ENCODE measurements at regions not wholly inside any gene's neighbourhood (a gene's known extent, or its start where the extent isn't known, plus 50 kb on each side); places are given as distances from the start of the nearest gene placed in this dataset.
"Not testable (repeated sequence)": the region's sequence is repeated elsewhere in the genome, so short reads cannot be mapped to it uniquely, and the experiment has no call there.

- intact Hi-C loops (cut with DNase I), result no loop called here
- DNase-seq (ENCODE audit: low spot score), result no peak
Measured at GRCh38 chr6:49370518-49370917, 92.5 kb downstream of the MMUT start.

- DNase-seq (ENCODE audit: low spot score), result no peak
Measured at GRCh38 chr6:49366539-49366938, 96.5 kb downstream of the MMUT start.

GRCh38 chr6:49348561-49348960 lies 114.5 kb downstream of the MMUT start:
- no peak for DNase-seq (ENCODE audit: low spot score)
- intact Hi-C loops (cut with DNase I), result no loop called here

More at GRCh38 chr6:49366539-49366938, 96.5 kb downstream of the MMUT start:
- intact Hi-C loops (cut with DNase I), result no loop called here

GRCh38 chr6:49342410-49342809 lies 120.6 kb downstream of the MMUT start:
- intact Hi-C loops (cut with DNase I), result no loop called here

GRCh38 chr6:49341869-49342268 lies 121.2 kb downstream of the MMUT start:
- no peak for DNase-seq (ENCODE audit: low spot score)
- intact Hi-C loops (cut with DNase I), result no loop called here

More at GRCh38 chr6:49342410-49342809, 120.6 kb downstream of the MMUT start:
- DNase-seq (ENCODE audit: low spot score), result no peak

- DNase-seq (ENCODE audit: low spot score), result no peak
- intact Hi-C loops (cut with DNase I), result no loop called here
Measured at GRCh38 chr6:49339096-49339495, 124.0 kb downstream of the MMUT start.

GRCh38 chr6:49336514-49337131 lies 126.4 kb downstream of the MMUT start:
- intact Hi-C loops (cut with DNase I), result no loop called here
- no peak for DNase-seq (ENCODE audit: low spot score)

- no peak for DNase-seq (ENCODE audit: low spot score)
- intact Hi-C loops (cut with DNase I), result no loop called here
Measured at GRCh38 chr6:49333345-49334125, 129.5 kb downstream of the MMUT start.

GRCh38 chr6:49332781-49333180 lies 130.3 kb downstream of the MMUT start:
- no peak for DNase-seq (ENCODE audit: low spot score)
- intact Hi-C loops (cut with DNase I), result no loop called here

GRCh38 chr6:49329186-49329585 lies 133.9 kb downstream of the MMUT start:
- intact Hi-C loops (cut with DNase I), result no loop called here
- no peak for DNase-seq (ENCODE audit: low spot score)

- intact Hi-C loops (cut with DNase I), result no loop called here
- no peak for DNase-seq (ENCODE audit: low spot score)
Measured at GRCh38 chr6:49328051-49328744, 134.9 kb downstream of the MMUT start.

- intact Hi-C loops (cut with DNase I), result no loop called here
Measured at GRCh38 chr6:49327571-49327970, 135.5 kb downstream of the MMUT start.

GRCh38 chr6:49327005-49327404 lies 136.0 kb downstream of the MMUT start:
- no peak for DNase-seq (ENCODE audit: low spot score)

More at GRCh38 chr6:49327571-49327970, 135.5 kb downstream of the MMUT start:
- DNase-seq (ENCODE audit: low spot score), result no peak

GRCh38 chr6:49326347-49326746 lies 136.7 kb downstream of the MMUT start:
- intact Hi-C loops (cut with DNase I), result no loop called here
- no peak for DNase-seq (ENCODE audit: low spot score)

More at GRCh38 chr6:49327005-49327404, 136.0 kb downstream of the MMUT start:
- intact Hi-C loops (cut with DNase I), result no loop called here

GRCh38 chr6:49325891-49326290 lies 137.2 kb downstream of the MMUT start:
- DNase-seq (ENCODE audit: low spot score), result no peak
- intact Hi-C loops (cut with DNase I), result no loop called here

- no peak for DNase-seq (ENCODE audit: low spot score)
- intact Hi-C loops (cut with DNase I), result no loop called here
Measured at GRCh38 chr6:49322861-49323260, 140.2 kb downstream of the MMUT start.

- DNase-seq (ENCODE audit: low spot score), result no peak
- intact Hi-C loops (cut with DNase I), result no loop called here
Measured at GRCh38 chr6:49321561-49322072, 141.4 kb downstream of the MMUT start.

GRCh38 chr6:49305010-49305409 lies 158.0 kb downstream of the MMUT start:
- DNase-seq (ENCODE audit: low spot score), result no peak
- intact Hi-C loops (cut with DNase I), result no loop called here

GRCh38 chr6:49304393-49304792 lies 158.7 kb downstream of the MMUT start:
- DNase-seq (ENCODE audit: low spot score); intact Hi-C loops (cut with DNase I): not testable (repeated sequence)

GRCh38 chr6:49300911-49301310 lies 162.1 kb downstream of the MMUT start:
- intact Hi-C loops (cut with DNase I), result no loop called here
- DNase-seq (ENCODE audit: low spot score), result no peak
